ENCODE measurements at regions not wholly inside any gene's neighbourhood (a gene's known extent, or its start where the extent isn't known, plus 50 kb on each side); places are given as distances from the start of the nearest gene placed in this dataset.

GRCh38 chr1:230502996-230503395 is 76.9 kb upstream of the PGBD5 start:
- no peak for TF ChIP-seq FOXP2 (optimal IDR thresholded peaks at IDR 0.05; ENCODE audit: borderline replicate concordance, extremely low read depth, extremely low read length, insufficient read depth)
- TF ChIP-seq POLR2AphosphoS5 (IDR thresholded peaks at IDR 0.05; ENCODE audit: low read depth, low read length) = no peak
- TF ChIP-seq TAF1 (IDR thresholded peaks at IDR 0.05; ENCODE audit: borderline replicate concordance, insufficient read depth, low read length) = no peak
- no peak for TF ChIP-seq SIN3A (IDR thresholded peaks at IDR 0.05; ENCODE audit: borderline replicate concordance, insufficient read depth, low read length)
- TF ChIP-seq REST (IDR thresholded peaks at IDR 0.05; ENCODE audit: insufficient read depth in 1 of 2, low read depth in 2 of 2, low read length in 2 of 2) = no peak

GRCh38 chr1:230502306-230502705 is 76.2 kb upstream of the PGBD5 start:
- TF ChIP-seq FOXP2 (optimal IDR thresholded peaks at IDR 0.05; ENCODE audit: borderline replicate concordance, extremely low read depth, extremely low read length, insufficient read depth) = no peak
- no peak for TF ChIP-seq TAF1 (IDR thresholded peaks at IDR 0.05; ENCODE audit: borderline replicate concordance, insufficient read depth, low read length)
- TF ChIP-seq REST (IDR thresholded peaks at IDR 0.05; ENCODE audit: insufficient read depth in 1 of 2, low read depth in 2 of 2, low read length in 2 of 2) = no peak
- TF ChIP-seq SIN3A (IDR thresholded peaks at IDR 0.05; ENCODE audit: borderline replicate concordance, insufficient read depth, low read length) = no peak
- no peak for TF ChIP-seq POLR2AphosphoS5 (IDR thresholded peaks at IDR 0.05; ENCODE audit: low read depth, low read length)

GRCh38 chr1:230501849-230502248 is 75.7 kb upstream of the PGBD5 start:
- no peak for TF ChIP-seq POLR2AphosphoS5 (IDR thresholded peaks at IDR 0.05; ENCODE audit: low read depth, low read length)
- TF ChIP-seq FOXP2 (optimal IDR thresholded peaks at IDR 0.05; ENCODE audit: borderline replicate concordance, extremely low read depth, extremely low read length, insufficient read depth) = no peak
- no peak for TF ChIP-seq TAF1 (IDR thresholded peaks at IDR 0.05; ENCODE audit: borderline replicate concordance, insufficient read depth, low read length)
- TF ChIP-seq REST (IDR thresholded peaks at IDR 0.05; ENCODE audit: insufficient read depth in 1 of 2, low read depth in 2 of 2, low read length in 2 of 2) = no peak

GRCh38 chr1:230501242-230501641 is 75.1 kb upstream of the PGBD5 start:
- TF ChIP-seq SIN3A (IDR thresholded peaks at IDR 0.05; ENCODE audit: borderline replicate concordance, insufficient read depth, low read length) = no peak
- no peak for TF ChIP-seq POLR2AphosphoS5 (IDR thresholded peaks at IDR 0.05; ENCODE audit: low read depth, low read length)
- no peak for TF ChIP-seq FOXP2 (optimal IDR thresholded peaks at IDR 0.05; ENCODE audit: borderline replicate concordance, extremely low read depth, extremely low read length, insufficient read depth)
- no peak for TF ChIP-seq REST (IDR thresholded peaks at IDR 0.05; ENCODE audit: insufficient read depth in 1 of 2, low read depth in 2 of 2, low read length in 2 of 2)
- no peak for TF ChIP-seq TAF1 (IDR thresholded peaks at IDR 0.05; ENCODE audit: borderline replicate concordance, insufficient read depth, low read length)

- TF ChIP-seq FOXP2 (optimal IDR thresholded peaks at IDR 0.05; ENCODE audit: borderline replicate concordance, extremely low read depth, extremely low read length, insufficient read depth) (no peak), TAF1 (IDR thresholded peaks at IDR 0.05; ENCODE audit: borderline replicate concordance, insufficient read depth, low read length) (no peak), POLR2AphosphoS5 (IDR thresholded peaks at IDR 0.05; ENCODE audit: low read depth, low read length) (no peak), SIN3A (IDR thresholded peaks at IDR 0.05; ENCODE audit: borderline replicate concordance, insufficient read depth, low read length) (no peak), REST (IDR thresholded peaks at IDR 0.05; ENCODE audit: insufficient read depth in 1 of 2, low read depth in 2 of 2, low read length in 2 of 2) (no peak)
These were observed 73.9 kb upstream of the PGBD5 start for GRCh38 chr1:230500063-230500462.
